MG63 (cell line): ENCODE measurements at regions not wholly inside any gene's neighbourhood (a gene's known extent, or its start where the extent isn't known, plus 50 kb on each side); places are given as distances from the start of the nearest gene placed in this dataset.

Experiments used
- DNase-seq: peaks from one replicate; pipeline ENCODE4 v3.0.0-alpha.2; 2020
- H3K27me3 ChIP-seq: fragments of 250-450 bp; sonication (Bioruptor Pico); 2 replicates; pipeline ENCODE4 v1.5.1; 2020; ENCODE audit warnings: mild to moderate bottlenecking, moderate library complexity
- H3K36me3 ChIP-seq: fragments of 250-450 bp; sonication (Bioruptor Pico); 2 replicates; pipeline ENCODE4 v1.5.1; 2020; ENCODE audit warnings: mild to moderate bottlenecking, moderate library complexity
- H3K4me3 ChIP-seq: fragments of 250-450 bp; sonication (Bioruptor Pico); 2 replicates; pipeline ENCODE4 v1.5.1; 2020; ENCODE audit warnings: mild to moderate bottlenecking, moderate library complexity
- H3K9me3 ChIP-seq: fragments of 250-450 bp; sonication (Bioruptor Pico); 2 replicates; pipeline ENCODE4 v1.5.1; 2020; ENCODE audit warnings: mild to moderate bottlenecking, moderate library complexity

- Histone ChIP-seq H3K36me3 (no peaks in the 10 kb centered on the region), H3K27me3 (no peaks in the 10 kb centered on the region), H3K4me3 (no peak overlapping the region), H3K9me3 (no peaks in the 10 kb centered on the region)
- no peak for DNase-seq
These were observed 62.0 kb downstream of the HFE start for GRCh38 chr6:26149240-26149639.

- no peaks in the 10 kb centered on the region for H3K36me3 ChIP-seq
- H3K4me3 ChIP-seq = no peak overlapping the region
- no peak for DNase-seq
- H3K27me3 ChIP-seq = no peaks in the 10 kb centered on the region
- H3K9me3 ChIP-seq = no peaks in the 10 kb centered on the region
These were observed 65.2 kb downstream of the HFE start for GRCh38 chr6:26152226-26153101.

- Histone ChIP-seq H3K9me3 (no peaks in the 10 kb centered on the region), H3K4me3 (peak overlapping the region; percentile 75), H3K36me3 (no peaks in the 10 kb centered on the region), H3K27me3 (no peaks in the 10 kb centered on the region)
- DNase-seq = peak; percentile 16
These were observed 68.1 kb downstream of the HFE start for GRCh38 chr6:26155061-26155930.

GRCh38 chr6:26156105-26156849 lies 69.0 kb downstream of the HFE start:
- Histone ChIP-seq H3K4me3 (peak overlapping the region; percentile 75), H3K27me3 (no peaks in the 10 kb centered on the region), H3K36me3 (no peaks in the 10 kb centered on the region), H3K9me3 (no peaks in the 10 kb centered on the region)
- DNase-seq = peak; percentile 85

- H3K36me3 ChIP-seq = no peaks in the 10 kb centered on the region
- peak overlapping the region; percentile 75 for H3K4me3 ChIP-seq
- no peaks in the 10 kb centered on the region for H3K9me3 ChIP-seq
- H3K27me3 ChIP-seq = no peaks in the 10 kb centered on the region
- DNase-seq = peak; percentile 65
These were observed 69.6 kb downstream of the HFE start for GRCh38 chr6:26156850-26157250.

GRCh38 chr6:26157251-26158075 lies 70.2 kb downstream of the HFE start:
- Histone ChIP-seq H3K4me3 (peak overlapping the region; percentile 75), H3K27me3 (no peaks in the 10 kb centered on the region), H3K36me3 (no peaks in the 10 kb centered on the region), H3K9me3 (no peaks in the 10 kb centered on the region)
- peak; percentile 64 for DNase-seq

GRCh38 chr6:26158076-26158580 lies 70.9 kb downstream of the HFE start:
- peak; percentile 82 for DNase-seq
- Histone ChIP-seq H3K9me3 (no peaks in the 10 kb centered on the region), H3K36me3 (no peaks in the 10 kb centered on the region)

GRCh38 chr6:26158581-26159356 lies 71.5 kb downstream of the HFE start:
- DNase-seq = peak; percentile 46
- H3K36me3 ChIP-seq = no peaks in the 10 kb centered on the region
- no peaks in the 10 kb centered on the region for H3K27me3 ChIP-seq
- peak overlapping the region; percentile 75 for H3K4me3 ChIP-seq
- no peaks in the 10 kb centered on the region for H3K9me3 ChIP-seq

More at GRCh38 chr6:26158076-26158580, 70.9 kb downstream of the HFE start:
- Histone ChIP-seq H3K4me3 (peak overlapping the region; percentile 75), H3K27me3 (no peaks in the 10 kb centered on the region)

GRCh38 chr6:26159357-26160273 lies 72.4 kb downstream of the HFE start:
- Histone ChIP-seq H3K36me3 (no peaks in the 10 kb centered on the region), H3K9me3 (no peaks in the 10 kb centered on the region), H3K4me3 (peak overlapping the region; percentile 75), H3K27me3 (no peaks in the 10 kb centered on the region)
- DNase-seq = no peak

GRCh38 chr6:26161322-26161721 lies 74.1 kb downstream of the HFE start:
- Histone ChIP-seq H3K36me3 (no peaks in the 10 kb centered on the region), H3K27me3 (no peaks in the 10 kb centered on the region), H3K9me3 (no peaks in the 10 kb centered on the region), H3K4me3 (no peak overlapping the region)
- peak; percentile 31 for DNase-seq

- no peak overlapping the region for H3K4me3 ChIP-seq
- DNase-seq = no peak
- no peaks in the 10 kb centered on the region for H3K36me3 ChIP-seq
- H3K9me3 ChIP-seq = no peaks in the 10 kb centered on the region
- no peaks in the 10 kb centered on the region for H3K27me3 ChIP-seq
These were observed 75.2 kb downstream of the HFE start for GRCh38 chr6:26162399-26162798.

GRCh38 chr6:26163427-26164119 lies 76.3 kb downstream of the HFE start:
- DNase-seq = no peak
- Histone ChIP-seq H3K36me3 (no peaks in the 10 kb centered on the region), H3K4me3 (no peak overlapping the region), H3K9me3 (no peaks in the 10 kb centered on the region), H3K27me3 (no peaks in the 10 kb centered on the region)

GRCh38 chr6:26164120-26164505 lies 76.9 kb downstream of the HFE start:
- DNase-seq = no peak
- H3K9me3 ChIP-seq = no peaks in the 10 kb centered on the region
- no peaks in the 10 kb centered on the region for H3K36me3 ChIP-seq
- H3K27me3 ChIP-seq = no peaks in the 10 kb centered on the region
- no peak overlapping the region for H3K4me3 ChIP-seq

GRCh38 chr6:26165261-26165790 lies 78.1 kb downstream of the HFE start:
- DNase-seq = no peak
- Histone ChIP-seq H3K9me3 (no peaks in the 10 kb centered on the region), H3K27me3 (no peaks in the 10 kb centered on the region), H3K36me3 (no peaks in the 10 kb centered on the region), H3K4me3 (no peak overlapping the region)
